Skeletal muscle satellite cell (primary cell): ENCODE measurements at regions not wholly inside any gene's neighbourhood (a gene's known extent, or its start where the extent isn't known, plus 50 kb on each side); places are given as distances from the start of the nearest gene placed in this dataset.
A peak's percentile ranks its signal among the peaks of the same experiment; 100 is the strongest.

Experiments
- H3K27me3 ChIP-seq: 2 replicates; pipeline ENCODE4 v1.7.0; 2013; ENCODE audit warnings: low read length; ENCODE audit not compliant: control insufficient read depth, insufficient read depth
- H3K36me3 ChIP-seq: 2 replicates; pipeline ENCODE4 v1.7.0; 2013; ENCODE audit warnings: mild to moderate bottlenecking, control low read depth, low read length; ENCODE audit not compliant: insufficient read depth
- H3K4me1 ChIP-seq: 2 replicates; pipeline ENCODE4 v1.7.0; 2013; ENCODE audit warnings: low read length; ENCODE audit not compliant: control insufficient read depth, insufficient read depth
- H3K4me2 ChIP-seq: 2 replicates; pipeline ENCODE4 v1.7.0; 2013; ENCODE audit warnings: mild to moderate bottlenecking, low read length
- H3K4me3 ChIP-seq: 2 replicates; pipeline ENCODE4 v1.7.0; 2013; ENCODE audit warnings: low read length
- H3K9ac ChIP-seq: 2 replicates; pipeline ENCODE4 v1.7.0; 2013; ENCODE audit warnings: mild to moderate bottlenecking, low read depth, low read length, moderate library complexity
- H3K9me3 ChIP-seq: replicated peaks from 2 replicates; pipeline ENCODE4 v1.7.0; 2013; ENCODE audit warnings: mild to moderate bottlenecking, control low read depth, low read length

DNA sequence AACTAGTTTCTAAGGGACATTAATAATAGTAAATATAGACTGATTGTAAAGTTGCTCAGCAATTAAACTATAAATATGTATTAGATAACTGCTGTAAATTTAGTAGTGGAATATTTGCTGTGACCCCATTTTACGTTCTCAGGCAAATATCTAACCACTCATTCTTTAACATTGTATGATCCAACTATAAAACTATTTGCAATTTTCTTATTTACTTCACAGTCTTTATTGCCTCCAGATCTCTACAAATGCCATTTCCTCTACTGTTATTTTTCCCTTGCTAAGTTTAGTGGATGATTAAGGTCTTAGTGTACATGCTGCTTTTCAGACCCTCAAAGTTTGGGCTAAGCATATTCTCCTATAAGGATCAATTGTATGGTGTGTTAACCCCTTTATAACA is 526.2 kb upstream of the ST8SIA4 start:
- H3K36me3 ChIP-seq, result no peaks in the 10 kb centered on the region
- no peaks in the 10 kb centered on the region for H3K27me3 ChIP-seq
- H3K9me3 ChIP-seq, result no peaks in the 10 kb centered on the region
- H3K4me2 ChIP-seq, result peak overlapping the region; percentile 55
- H3K4me3 ChIP-seq, result no peak overlapping the region
- peak overlapping the region; percentile 71 for H3K9ac ChIP-seq
- peaks cover 35% of the 10 kb centered on the region for H3K4me1 ChIP-seq

GRCh38 chr5:101425339-101425859 is 522.3 kb upstream of the ST8SIA4 start:
- peak overlapping the region; percentile 64 for H3K4me2 ChIP-seq
- H3K27me3 ChIP-seq, result no peaks in the 10 kb centered on the region
- H3K9me3 ChIP-seq, result no peaks in the 10 kb centered on the region
- peaks cover 44% of the 10 kb centered on the region for H3K4me1 ChIP-seq
- no peaks in the 10 kb centered on the region for H3K36me3 ChIP-seq
- H3K4me3 ChIP-seq, result no peak overlapping the region
- peak overlapping the region; percentile 69 for H3K9ac ChIP-seq

DNA sequence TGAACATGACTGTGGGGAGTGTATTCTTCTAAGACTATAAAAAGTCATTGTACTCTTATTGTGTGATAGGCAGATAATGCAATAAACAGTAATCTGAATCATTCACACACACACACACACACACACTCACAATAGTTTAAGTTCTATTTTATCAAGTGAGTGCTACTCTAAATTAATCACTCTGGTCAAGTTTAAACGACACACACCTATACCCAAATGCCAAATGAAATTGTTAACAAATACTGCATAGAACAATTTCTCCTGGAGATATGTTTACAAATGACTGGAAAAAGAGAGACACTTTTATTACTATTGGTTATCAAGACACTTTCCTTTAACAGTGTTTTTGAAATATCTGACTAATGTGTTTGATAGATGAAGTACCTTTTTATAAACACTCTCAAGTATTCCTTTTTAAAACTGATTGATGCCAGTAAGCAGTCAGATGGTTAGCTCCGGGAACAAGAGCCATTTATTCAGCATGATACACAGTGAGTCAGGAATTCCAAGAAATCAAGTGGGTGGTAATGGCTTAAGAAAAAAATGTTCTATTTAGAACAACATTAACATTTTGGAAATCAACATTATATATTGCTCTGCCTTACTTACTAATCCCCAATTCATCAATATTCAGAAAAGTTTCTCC is 521.6 kb upstream of the ST8SIA4 start:
- H3K4me3 ChIP-seq, result peak overlapping the region; percentile 23
- H3K9ac ChIP-seq, result peak overlapping the region; percentile 72
- H3K9me3 ChIP-seq, result no peaks in the 10 kb centered on the region

GRCh38 chr5:101418713-101419118 is 515.6 kb upstream of the ST8SIA4 start:
- no peaks in the 10 kb centered on the region for H3K9me3 ChIP-seq
- no peak overlapping the region for H3K4me2 ChIP-seq

More for the DNA sequence above, 521.6 kb upstream of the ST8SIA4 start:
- H3K27me3 ChIP-seq, result no peaks in the 10 kb centered on the region
- H3K36me3 ChIP-seq, result no peaks in the 10 kb centered on the region
- H3K4me1 ChIP-seq, result peaks cover 43% of the 10 kb centered on the region
- peak overlapping the region; percentile 64 for H3K4me2 ChIP-seq

GRCh38 chr5:101404531-101404930 is 501.4 kb upstream of the ST8SIA4 start:
- H3K9ac ChIP-seq, result no peak overlapping the region
- no peak overlapping the region for H3K4me2 ChIP-seq
- H3K36me3 ChIP-seq, result no peaks in the 10 kb centered on the region
- H3K9me3 ChIP-seq, result no peaks in the 10 kb centered on the region
- no peaks in the 10 kb centered on the region for H3K27me3 ChIP-seq
- H3K4me1 ChIP-seq, result no peaks in the 10 kb centered on the region
- no peak overlapping the region for H3K4me3 ChIP-seq

More at GRCh38 chr5:101418713-101419118, 515.6 kb upstream of the ST8SIA4 start:
- no peaks in the 10 kb centered on the region for H3K36me3 ChIP-seq
- H3K9ac ChIP-seq, result no peak overlapping the region
- no peak overlapping the region for H3K4me3 ChIP-seq
- peaks cover 11% of the 10 kb centered on the region for H3K4me1 ChIP-seq
- H3K27me3 ChIP-seq, result no peaks in the 10 kb centered on the region

GRCh38 chr5:101393795-101394450 is 490.8 kb upstream of the ST8SIA4 start:
- Histone ChIP-seq H3K9ac (no peak overlapping the region), H3K4me3 (no peak overlapping the region), H3K4me1 (peaks cover 5% of the 10 kb centered on the region), H3K36me3 (no peaks in the 10 kb centered on the region), H3K4me2 (no peak overlapping the region), H3K27me3 (no peaks in the 10 kb centered on the region), H3K9me3 (no peaks in the 10 kb centered on the region)

DNA sequence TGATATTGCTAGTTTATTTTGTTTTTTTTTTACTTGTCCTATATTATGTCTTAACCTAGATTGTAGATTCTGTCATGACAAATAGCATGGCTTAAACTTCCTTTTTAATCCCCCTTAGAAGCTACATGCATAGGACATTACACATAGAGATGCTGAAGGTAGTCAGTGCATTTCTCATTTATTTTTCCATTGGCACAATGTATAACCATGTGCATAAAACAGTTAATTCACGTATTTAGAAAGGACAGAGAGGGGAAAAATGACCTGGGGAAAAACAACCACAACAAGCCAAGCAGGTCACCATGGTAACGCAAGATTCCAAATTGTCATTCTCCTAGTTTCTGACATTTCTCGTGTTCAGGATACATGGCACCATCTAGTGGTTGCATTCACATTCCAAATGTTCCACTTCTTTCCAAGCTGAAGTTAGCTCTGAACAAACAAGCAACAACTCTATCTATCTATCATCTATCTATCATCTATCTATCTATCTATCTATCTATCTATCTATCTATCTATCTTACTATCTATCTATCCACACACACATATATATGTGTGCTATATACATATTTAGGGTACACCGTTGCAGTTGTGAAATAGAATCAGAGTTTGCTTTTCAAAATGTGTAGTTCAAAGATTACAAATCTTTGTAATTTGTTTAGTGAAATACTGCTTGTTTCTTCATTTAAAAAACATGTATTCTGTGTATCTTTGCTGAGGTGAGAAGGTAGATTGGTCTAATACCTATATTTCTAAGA is 487.2 kb upstream of the ST8SIA4 start:
- H3K36me3 ChIP-seq, result no peaks in the 10 kb centered on the region
- no peak overlapping the region for H3K4me2 ChIP-seq
- H3K27me3 ChIP-seq, result no peaks in the 10 kb centered on the region
- H3K9me3 ChIP-seq, result no peaks in the 10 kb centered on the region
- no peak overlapping the region for H3K4me3 ChIP-seq
- peaks cover 5% of the 10 kb centered on the region for H3K4me1 ChIP-seq
- no peak overlapping the region for H3K9ac ChIP-seq

- Histone ChIP-seq H3K4me1 (no peaks in the 10 kb centered on the region), H3K4me2 (no peak overlapping the region), H3K4me3 (no peak overlapping the region), H3K27me3 (no peaks in the 10 kb centered on the region), H3K9ac (no peak overlapping the region), H3K36me3 (no peaks in the 10 kb centered on the region), H3K9me3 (no peaks in the 10 kb centered on the region)
Measured at GRCh38 chr5:101385276-101385675, 482.2 kb upstream of the ST8SIA4 start.

DNA sequence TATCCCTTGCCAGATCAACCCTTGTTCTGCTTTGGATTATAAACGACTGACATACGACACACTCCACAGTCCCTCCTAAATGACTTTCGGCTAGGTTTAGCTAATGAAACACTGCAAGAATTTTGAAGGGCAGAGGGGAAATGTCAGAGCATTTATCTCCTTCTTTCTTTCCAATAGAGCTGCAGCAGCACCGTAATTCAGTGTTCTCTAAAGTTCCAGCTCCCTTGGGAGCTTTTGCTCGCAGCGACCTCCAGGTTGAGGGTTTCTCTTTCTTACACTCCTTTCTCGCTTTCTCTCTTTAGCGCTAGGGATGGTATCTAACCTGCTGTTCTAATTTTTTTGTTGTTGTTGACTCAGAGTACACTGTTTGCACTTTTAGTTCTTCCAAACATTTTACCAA is 467.1 kb upstream of the ST8SIA4 start:
- no peaks in the 10 kb centered on the region for H3K9me3 ChIP-seq
- H3K4me3 ChIP-seq, result peak overlapping the region; percentile 65

DNA sequence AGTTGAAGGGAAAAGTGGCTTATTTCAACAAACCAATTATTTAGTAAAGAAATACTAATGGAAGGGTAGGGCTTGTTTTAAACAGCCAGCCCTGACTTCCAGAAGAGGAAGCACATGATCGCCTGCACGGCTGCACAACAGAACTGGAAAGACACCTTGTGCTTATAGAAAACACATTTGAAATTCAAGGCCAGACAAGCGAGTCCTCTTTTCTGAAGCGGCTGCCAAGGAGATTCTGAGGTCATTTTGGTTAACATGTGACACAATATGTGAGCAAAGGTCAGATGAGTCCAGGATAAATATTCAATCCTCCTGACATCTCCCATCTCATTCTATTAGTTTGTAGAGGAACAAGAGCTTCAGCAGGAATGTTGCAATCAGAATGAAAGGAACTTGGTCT is 461.4 kb upstream of the ST8SIA4 start:
- no peaks in the 10 kb centered on the region for H3K27me3 ChIP-seq
- H3K9me3 ChIP-seq, result no peaks in the 10 kb centered on the region
- H3K9ac ChIP-seq, result no peak overlapping the region
- H3K4me2 ChIP-seq, result no peak overlapping the region
- H3K36me3 ChIP-seq, result no peaks in the 10 kb centered on the region
- no peak overlapping the region for H3K4me3 ChIP-seq
- H3K4me1 ChIP-seq, result no peaks in the 10 kb centered on the region

More for the DNA sequence above, 467.1 kb upstream of the ST8SIA4 start:
- Histone ChIP-seq H3K9ac (peak overlapping the region; percentile 30), H3K4me1 (peaks cover 4% of the 10 kb centered on the region), H3K36me3 (no peaks in the 10 kb centered on the region), H3K4me2 (peak overlapping the region; percentile 80), H3K27me3 (no peaks in the 10 kb centered on the region)

- no peak overlapping the region for H3K4me3 ChIP-seq
- no peak overlapping the region for H3K9ac ChIP-seq
- H3K27me3 ChIP-seq, result no peaks in the 10 kb centered on the region
- no peaks in the 10 kb centered on the region for H3K4me1 ChIP-seq
- no peak overlapping the region for H3K4me2 ChIP-seq
- H3K9me3 ChIP-seq, result no peaks in the 10 kb centered on the region
- H3K36me3 ChIP-seq, result no peaks in the 10 kb centered on the region
Measured at GRCh38 chr5:101362067-101362466, 459.0 kb upstream of the ST8SIA4 start.
